Endothelial cell (in vitro differentiated cells): ENCODE measurements at regions not wholly inside any gene's neighbourhood (a gene's known extent, or its start where the extent isn't known, plus 50 kb on each side); places are given as distances from the start of the nearest gene placed in this dataset.
"Not testable (repeated sequence)": the region's sequence is repeated elsewhere in the genome, so short reads cannot be mapped to it uniquely, and the experiment has no call there.

Source experiments
- DNase-seq: peaks from one replicate; pipeline ENCODE4 v3.0.0; 2021; ENCODE audit warnings: low spot score
- H3K27ac Mint-ChIP-seq: one replicate; pipeline ENCODE4 v1.8.0; 2021; ENCODE audit warnings: mixed read lengths, inconsistent platforms; ENCODE audit not compliant: unreplicated experiment
- H3K27me3 Mint-ChIP-seq: one replicate; pipeline ENCODE4 v1.8.0; 2021; ENCODE audit warnings: mild to moderate bottlenecking, moderate library complexity, mixed read lengths, inconsistent platforms; ENCODE audit not compliant: unreplicated experiment
- H3K36me3 Mint-ChIP-seq: one replicate; pipeline ENCODE4 v1.8.0; 2021; ENCODE audit warnings: mild to moderate bottlenecking, low read depth, mixed read lengths, inconsistent platforms; ENCODE audit not compliant: unreplicated experiment
- H3K4me1 Mint-ChIP-seq: one replicate; pipeline ENCODE4 v1.8.0; 2021; ENCODE audit warnings: mild to moderate bottlenecking, mixed read lengths, inconsistent platforms; ENCODE audit not compliant: unreplicated experiment
- H3K4me3 Mint-ChIP-seq: one replicate; pipeline ENCODE4 v1.8.0; 2021; ENCODE audit warnings: mild to moderate bottlenecking, mixed read lengths, inconsistent platforms; ENCODE audit not compliant: unreplicated experiment
- H3K9me3 Mint-ChIP-seq: one replicate; pipeline ENCODE4 v1.8.0; 2021; ENCODE audit warnings: mixed read lengths, inconsistent platforms; ENCODE audit not compliant: unreplicated experiment
- TF ChIP-seq, protein P1 (sequence below): fragments of 200-600 bp; sonication (generic); IDR thresholded peaks from one replicate; pipeline ENCODE4 v1.5.0; 2021; ENCODE audit warnings: antibody characterized with exemption; ENCODE audit not compliant: unreplicated experiment

DNA sequence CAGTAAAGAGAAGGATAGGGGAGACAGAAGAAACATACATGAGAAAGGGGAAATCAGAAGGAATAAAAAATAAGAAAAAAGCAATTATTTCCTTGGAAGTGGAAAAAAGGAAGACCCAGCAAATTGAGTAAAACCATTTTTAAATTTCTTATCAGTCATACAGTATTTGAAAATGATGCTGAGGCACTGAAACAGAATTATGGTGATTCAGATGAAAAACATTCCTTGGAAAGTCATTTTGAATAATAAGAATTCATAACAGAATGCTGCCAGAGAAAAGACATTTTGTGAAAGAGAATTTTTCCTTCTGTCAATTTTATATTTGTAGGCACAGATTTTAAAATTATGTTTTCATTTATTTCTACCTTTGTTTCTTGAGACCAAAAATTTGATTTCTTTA is 895.5 kb upstream of the EPHA5 start:
- H3K27me3 Mint-ChIP-seq, result no peaks in the 10 kb centered on the region
- no peaks in the 10 kb centered on the region for H3K9me3 Mint-ChIP-seq
- TF ChIP-seq, protein P1, sequence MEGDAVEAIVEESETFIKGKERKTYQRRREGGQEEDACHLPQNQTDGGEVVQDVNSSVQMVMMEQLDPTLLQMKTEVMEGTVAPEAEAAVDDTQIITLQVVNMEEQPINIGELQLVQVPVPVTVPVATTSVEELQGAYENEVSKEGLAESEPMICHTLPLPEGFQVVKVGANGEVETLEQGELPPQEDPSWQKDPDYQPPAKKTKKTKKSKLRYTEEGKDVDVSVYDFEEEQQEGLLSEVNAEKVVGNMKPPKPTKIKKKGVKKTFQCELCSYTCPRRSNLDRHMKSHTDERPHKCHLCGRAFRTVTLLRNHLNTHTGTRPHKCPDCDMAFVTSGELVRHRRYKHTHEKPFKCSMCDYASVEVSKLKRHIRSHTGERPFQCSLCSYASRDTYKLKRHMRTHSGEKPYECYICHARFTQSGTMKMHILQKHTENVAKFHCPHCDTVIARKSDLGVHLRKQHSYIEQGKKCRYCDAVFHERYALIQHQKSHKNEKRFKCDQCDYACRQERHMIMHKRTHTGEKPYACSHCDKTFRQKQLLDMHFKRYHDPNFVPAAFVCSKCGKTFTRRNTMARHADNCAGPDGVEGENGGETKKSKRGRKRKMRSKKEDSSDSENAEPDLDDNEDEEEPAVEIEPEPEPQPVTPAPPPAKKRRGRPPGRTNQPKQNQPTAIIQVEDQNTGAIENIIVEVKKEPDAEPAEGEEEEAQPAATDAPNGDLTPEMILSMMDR, result no peak
- H3K27ac Mint-ChIP-seq, result no peak overlapping the region
- no peak for DNase-seq
- no peaks in the 10 kb centered on the region for H3K36me3 Mint-ChIP-seq
- no peaks in the 10 kb centered on the region for H3K4me1 Mint-ChIP-seq
- no peak overlapping the region for H3K4me3 Mint-ChIP-seq

DNA sequence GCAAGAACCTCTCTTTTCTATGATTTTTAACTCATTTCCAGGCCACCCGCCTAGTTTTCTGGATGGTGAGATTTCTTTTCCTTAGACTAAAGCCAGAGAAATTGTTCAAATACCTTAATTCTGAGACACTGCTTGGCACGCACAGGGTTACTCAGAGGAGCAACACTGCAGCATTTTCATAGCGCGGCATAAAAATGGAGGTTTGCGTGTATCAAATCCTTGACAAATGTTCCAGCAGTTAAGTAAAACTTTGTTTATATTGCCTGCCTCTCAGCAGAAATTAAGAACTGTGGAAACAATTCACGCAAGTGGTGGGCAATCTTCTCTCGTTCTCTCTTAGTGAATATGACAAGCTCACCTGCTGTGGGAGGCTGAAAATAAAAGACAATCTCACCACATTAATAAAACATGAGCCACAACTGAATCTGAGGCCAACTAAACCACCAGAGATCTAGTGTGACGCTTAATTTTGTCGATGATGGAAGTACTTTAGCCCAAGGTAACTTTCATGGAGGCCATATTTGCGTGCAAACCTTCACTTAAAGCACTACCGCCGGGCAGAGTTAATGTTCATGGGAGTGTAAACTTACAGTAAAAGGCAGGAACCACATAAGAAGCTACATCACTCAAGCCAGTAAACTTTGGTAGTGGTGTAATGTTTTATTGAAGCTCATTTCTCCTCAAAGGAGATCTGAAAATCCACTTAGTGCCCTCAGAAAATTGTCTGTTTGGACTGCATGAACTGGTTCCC is 894.8 kb upstream of the EPHA5 start:
- Mint-ChIP-seq H3K9me3 (no peaks in the 10 kb centered on the region), H3K36me3 (no peaks in the 10 kb centered on the region), H3K4me3 (no peak overlapping the region), H3K27me3 (peaks cover 2% of the 10 kb centered on the region), H3K4me1 (no peaks in the 10 kb centered on the region), H3K27ac (no peak overlapping the region)
- TF ChIP-seq, protein P1, result no peak
- DNase-seq, result no peak

DNA sequence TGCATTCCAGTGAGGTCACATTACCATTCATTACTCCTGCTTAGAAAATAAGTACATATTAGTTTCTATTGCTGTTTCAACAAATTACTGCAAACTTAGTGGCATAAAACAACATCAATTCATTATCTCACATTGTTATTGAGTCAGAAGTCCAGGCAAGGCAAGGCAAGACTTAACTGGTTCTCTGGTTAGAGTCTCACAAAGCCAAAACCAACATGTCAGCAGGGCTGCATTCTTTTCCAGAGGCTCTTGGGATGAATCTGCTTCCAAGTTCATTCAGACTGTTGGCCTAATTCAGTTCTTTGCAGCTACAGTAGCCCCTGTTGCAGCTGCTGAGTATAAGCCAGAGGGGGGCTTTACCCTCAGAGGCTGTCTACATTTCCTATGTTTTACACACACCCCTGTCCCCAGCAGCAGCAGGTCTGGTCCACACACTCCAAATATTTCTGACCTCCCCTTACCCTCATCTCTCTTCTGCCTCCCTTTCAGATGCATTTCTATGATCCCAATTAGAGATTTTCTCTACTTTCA is 892.1 kb upstream of the EPHA5 start:
- H3K27ac Mint-ChIP-seq, result peak overlapping the region; percentile 11
- no peaks in the 10 kb centered on the region for H3K36me3 Mint-ChIP-seq
- DNase-seq, result no peak
- no peaks in the 10 kb centered on the region for H3K9me3 Mint-ChIP-seq
- no peak overlapping the region for H3K4me3 Mint-ChIP-seq
- TF ChIP-seq, protein P1, result no peak
- no peaks in the 10 kb centered on the region for H3K4me1 Mint-ChIP-seq
- H3K27me3 Mint-ChIP-seq, result peaks cover 2% of the 10 kb centered on the region

DNA sequence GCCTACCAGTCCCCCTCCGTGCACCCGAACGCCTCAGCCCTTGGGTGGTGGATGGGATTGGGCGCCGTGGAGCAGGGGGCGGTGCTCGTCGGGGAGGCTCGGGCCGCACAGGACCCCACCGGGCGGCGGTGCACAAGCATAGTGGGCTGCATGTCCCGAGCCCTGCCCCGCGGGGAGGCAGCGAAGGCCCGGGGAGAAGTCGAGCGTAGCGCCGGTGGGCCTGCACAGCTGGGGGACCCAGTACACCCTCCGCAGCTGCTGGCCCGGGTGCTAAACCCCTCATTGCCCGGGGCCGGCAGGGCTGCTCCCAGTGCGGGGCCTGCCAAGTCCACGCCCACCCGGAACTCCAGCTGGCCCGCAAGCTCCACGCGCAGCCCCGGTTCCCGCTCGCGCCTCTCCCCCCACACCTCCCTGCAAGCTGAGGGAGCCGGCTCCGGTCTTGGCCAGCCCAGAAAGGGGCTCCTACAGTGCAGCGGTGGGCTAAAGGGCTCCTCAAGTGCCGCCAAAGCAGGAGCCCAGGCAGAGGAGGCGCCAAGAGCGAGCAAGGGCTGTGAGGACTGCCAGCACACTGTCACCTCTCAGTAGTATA is 891.3 kb upstream of the EPHA5 start:
- DNase-seq, H3K36me3 Mint-ChIP-seq, H3K4me3 Mint-ChIP-seq, H3K27me3 Mint-ChIP-seq, H3K9me3 Mint-ChIP-seq, H3K27ac Mint-ChIP-seq, H3K4me1 Mint-ChIP-seq: not testable (repeated sequence)

DNA sequence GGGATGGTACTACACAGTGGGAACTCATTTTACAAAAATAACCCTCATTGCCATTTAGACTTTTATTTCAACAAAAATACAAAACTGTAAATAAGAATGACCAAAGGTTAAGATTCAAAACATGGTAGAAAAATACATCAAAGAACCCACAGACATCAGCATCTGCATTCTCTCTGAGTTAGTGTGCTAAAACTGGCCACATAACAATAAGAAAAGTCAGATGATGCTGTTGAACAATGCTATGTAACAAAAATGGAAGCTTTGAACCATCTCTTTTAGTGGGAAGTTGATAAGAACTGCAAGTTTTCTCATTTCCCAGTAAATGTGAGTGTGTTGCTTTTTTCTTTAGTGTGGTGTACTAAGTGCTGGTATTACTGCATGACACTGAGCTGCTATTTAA is 888.4 kb upstream of the EPHA5 start:
- DNase-seq, result no peak
- Mint-ChIP-seq H3K36me3 (no peaks in the 10 kb centered on the region), H3K4me3 (no peak overlapping the region), H3K4me1 (no peaks in the 10 kb centered on the region), H3K27me3 (peaks cover 2% of the 10 kb centered on the region), H3K27ac (no peak overlapping the region), H3K9me3 (no peaks in the 10 kb centered on the region)
- TF ChIP-seq, protein P1, result no peak
